ENCODE measurements at regions not wholly inside any gene's neighbourhood (a gene's known extent, or its start where the extent isn't known, plus 50 kb on each side); places are given as distances from the start of the nearest gene placed in this dataset.

- FAIRE-seq: no peak
- no peak for DNase-seq (ENCODE audit: insufficient read length, low spot score)
These were observed 214.5 kb downstream of the DSEL start for GRCh38 chr18:67302043-67302442.

GRCh38 chr18:67301592-67301991 lies 214.9 kb downstream of the DSEL start:
- no peak for TF ChIP-seq CTCF (IDR thresholded peaks at IDR 0.05; ENCODE audit: insufficient read depth, missing control alignments)
- FAIRE-seq (no peak), DNase-seq (ENCODE audit: insufficient read length, low spot score) (no peak)

More at GRCh38 chr18:67302043-67302442, 214.5 kb downstream of the DSEL start:
- no peak for TF ChIP-seq CTCF (IDR thresholded peaks at IDR 0.05; ENCODE audit: insufficient read depth, missing control alignments)

DNA sequence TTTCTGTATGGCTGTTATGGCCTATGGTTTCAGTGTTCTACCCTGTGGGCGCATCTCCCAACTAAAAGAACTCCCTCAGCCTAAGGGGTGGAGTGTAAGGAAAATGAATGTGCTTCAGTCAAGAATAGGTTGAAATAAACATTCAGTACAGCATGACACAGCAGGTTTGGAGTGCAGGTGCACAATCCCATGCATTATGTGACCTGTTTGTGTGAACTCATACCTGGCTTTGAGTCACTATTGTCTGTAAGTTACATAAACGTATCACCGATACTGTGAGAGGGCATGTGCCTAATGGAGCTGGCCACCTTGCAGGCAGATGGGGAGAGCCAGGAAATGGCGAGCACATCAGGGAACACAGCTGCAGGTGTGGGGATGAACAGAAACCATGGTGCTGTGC lies 216.0 kb downstream of the DSEL start:
- peak; percentile 90 for FAIRE-seq
- no peak for TF ChIP-seq CTCF (IDR thresholded peaks at IDR 0.05; ENCODE audit: insufficient read depth, missing control alignments)
- DNase-seq (ENCODE audit: insufficient read length, low spot score): no peak

DNA sequence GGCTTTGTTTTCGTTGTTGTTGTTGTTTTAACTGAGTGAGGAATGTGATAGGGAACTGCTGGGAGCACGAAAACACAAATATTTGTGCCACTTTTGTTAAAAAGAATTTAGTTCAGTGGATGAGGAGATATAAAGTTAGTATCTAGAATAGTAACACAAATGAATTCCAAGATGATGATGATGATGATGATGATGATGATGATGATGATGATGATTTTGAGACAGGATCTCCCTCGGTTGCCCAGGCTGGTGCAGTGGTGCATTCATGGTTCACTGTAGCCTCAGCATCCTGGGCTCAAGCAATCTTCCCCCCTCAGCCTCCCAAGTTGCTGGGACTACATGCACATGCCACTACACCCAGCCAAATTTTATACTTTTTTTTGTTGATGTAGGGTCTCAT lies 223.7 kb downstream of the DSEL start:
- no peak for TF ChIP-seq CTCF (IDR thresholded peaks at IDR 0.05; ENCODE audit: insufficient read depth, missing control alignments)
- DNase-seq (ENCODE audit: insufficient read length, low spot score): no peak
- peak; percentile 95 for FAIRE-seq

GRCh38 chr18:67290421-67290820 lies 226.1 kb downstream of the DSEL start:
- DNase-seq (ENCODE audit: insufficient read length, low spot score) (no peak), FAIRE-seq (no peak)
- no peak for TF ChIP-seq CTCF (IDR thresholded peaks at IDR 0.05; ENCODE audit: insufficient read depth, missing control alignments)

DNA sequence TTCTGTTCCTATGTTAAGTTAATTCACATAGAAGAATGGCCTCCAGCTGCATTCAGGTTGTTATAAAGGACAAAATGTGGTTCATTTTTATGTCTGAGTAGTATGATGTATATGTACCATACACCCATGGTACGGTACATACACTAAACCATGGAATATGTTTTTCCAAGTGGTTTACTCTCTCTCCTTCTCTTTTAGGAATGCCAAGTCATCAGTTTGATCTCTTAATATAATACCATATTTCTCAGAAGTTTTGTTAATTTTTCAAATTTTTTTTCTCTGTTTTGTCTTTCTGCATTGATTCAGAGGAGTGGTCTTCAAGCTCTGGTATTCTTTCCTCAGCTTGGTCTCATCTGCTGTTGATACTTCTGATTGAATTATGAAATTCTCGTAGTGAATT lies 230.9 kb downstream of the DSEL start:
- no peak for DNase-seq (ENCODE audit: insufficient read length, low spot score)
- no peak for FAIRE-seq
- TF ChIP-seq CTCF (IDR thresholded peaks at IDR 0.05; ENCODE audit: insufficient read depth, missing control alignments): no peak

- DNase-seq (ENCODE audit: insufficient read length, low spot score) (no peak), FAIRE-seq (peak; percentile 98)
- TF ChIP-seq CTCF (IDR thresholded peaks at IDR 0.05; ENCODE audit: insufficient read depth, missing control alignments): no peak
These were observed 233.7 kb downstream of the DSEL start for GRCh38 chr18:67282796-67283195.

Data from D721Med (cell line).